DMS114 treated with DMSO at 0.1 percent for 48 hours (cell line): ENCODE measurements at regions not wholly inside any gene's neighbourhood (a gene's known extent, or its start where the extent isn't known, plus 50 kb on each side); places are given as distances from the start of the nearest gene placed in this dataset.

Source experiments
- DNase-seq: peaks from one replicate; lab custom pipeline; 2025; ENCODE audit not compliant: unreplicated experiment; lab: John Stamatoyannopoulos, UW

GRCh38 chr2:42925742-42926433 is 133.5 kb upstream of the HAAO start:
- DNase-seq = no peak

GRCh38 chr2:42924418-42924886 is 132.1 kb upstream of the HAAO start:
- DNase-seq = no peak

- DNase-seq = no peak
These were observed 131.4 kb upstream of the HAAO start for GRCh38 chr2:42923580-42924417.

- no peak for DNase-seq
These were observed 130.6 kb upstream of the HAAO start for GRCh38 chr2:42922790-42923579.

GRCh38 chr2:42922293-42922692 is 129.9 kb upstream of the HAAO start:
- no peak for DNase-seq

- no peak for DNase-seq
These were observed 129.3 kb upstream of the HAAO start for GRCh38 chr2:42921721-42922120.

- no peak for DNase-seq
These were observed 128.8 kb upstream of the HAAO start for GRCh38 chr2:42921147-42921520.

- DNase-seq = no peak
These were observed 128.2 kb upstream of the HAAO start for GRCh38 chr2:42920446-42921146.

- DNase-seq = no peak
These were observed 126.4 kb upstream of the HAAO start for GRCh38 chr2:42918671-42919318.

- DNase-seq = no peak
These were observed 125.7 kb upstream of the HAAO start for GRCh38 chr2:42918041-42918440.

- DNase-seq = no peak
These were observed 125.1 kb upstream of the HAAO start for GRCh38 chr2:42917425-42917927.

GRCh38 chr2:42916324-42916723 is 123.9 kb upstream of the HAAO start:
- DNase-seq = no peak

GRCh38 chr2:42914860-42915259 is 122.5 kb upstream of the HAAO start:
- no peak for DNase-seq

GRCh38 chr2:42914314-42914713 is 121.9 kb upstream of the HAAO start:
- DNase-seq = no peak

GRCh38 chr2:42913280-42913878 is 121.0 kb upstream of the HAAO start:
- DNase-seq = no peak

- no peak for DNase-seq
These were observed 118.4 kb upstream of the HAAO start for GRCh38 chr2:42910645-42911405.

- DNase-seq = no peak
These were observed 117.6 kb upstream of the HAAO start for GRCh38 chr2:42909966-42910365.

GRCh38 chr2:42908518-42909200 is 116.3 kb upstream of the HAAO start:
- no peak for DNase-seq

GRCh38 chr2:42907835-42908234 is 115.5 kb upstream of the HAAO start:
- no peak for DNase-seq
